SK-N-SH treated with all-trans-retinoic acid at 6 μM for 48 hours (cell line): ENCODE measurements at regions not wholly inside any gene's neighbourhood (a gene's known extent, or its start where the extent isn't known, plus 50 kb on each side); places are given as distances from the start of the nearest gene placed in this dataset.

Source experiments
- ARNTL ChIP-seq: fragments of 450-650 bp; formaldehyde crosslinking; IDR thresholded peaks from 2 replicates; pipeline ENCODE4 v1.5.0; 2020; ENCODE audit warnings: low read depth, mild to moderate bottlenecking, moderate library complexity, borderline replicate concordance
- CSDC2 ChIP-seq: fragments of 250-450 bp; sonication (Bioruptor Pico); IDR thresholded peaks from 2 replicates; pipeline ENCODE4 v1.5.0; 2020; ENCODE audit warnings: mild to moderate bottlenecking, moderate library complexity
- ESRRG ChIP-seq: fragments of 250-450 bp; sonication (Bioruptor Pico); IDR thresholded peaks from 2 replicates; pipeline ENCODE4 v1.6.1; 2021; ENCODE audit warnings: mild to moderate bottlenecking
- SNAI2 ChIP-seq: fragments of 250-450 bp; sonication (Bioruptor Pico); IDR thresholded peaks from 2 replicates; pipeline ENCODE4 v1.5.0; 2020; ENCODE audit warnings: mild to moderate bottlenecking, moderate library complexity
- TOX ChIP-seq: fragments of 250-450 bp; sonication (Bioruptor Pico); IDR thresholded peaks from 2 replicates; pipeline ENCODE4 v1.8.0; 2021; ENCODE audit warnings: mild to moderate bottlenecking, moderate library complexity, borderline replicate concordance
- TSHZ2 ChIP-seq: fragments of 250-450 bp; sonication (Bioruptor Pico); IDR thresholded peaks from 2 replicates; pipeline ENCODE4 v1.5.0; 2020; ENCODE audit warnings: mild to moderate bottlenecking, moderate library complexity
- ZNF70 ChIP-seq: fragments of 450-650 bp; formaldehyde crosslinking; IDR thresholded peaks from 2 replicates; pipeline ENCODE4 v1.5.0; 2020; ENCODE audit warnings: mild to moderate bottlenecking, moderate library complexity
- TF ChIP-seq, protein P1 (sequence below): fragments of 250-450 bp; sonication (Bioruptor Pico); IDR thresholded peaks from 2 replicates; pipeline ENCODE4 v1.8.0; 2020; ENCODE audit warnings: mild to moderate bottlenecking, moderate library complexity, borderline replicate concordance
- TF ChIP-seq, protein P2 (sequence below): fragments of 250-450 bp; sonication (Bioruptor Pico); IDR thresholded peaks from 2 replicates; pipeline ENCODE4 v1.5.1; 2021; ENCODE audit warnings: mild to moderate bottlenecking, moderate library complexity

- TF ChIP-seq SNAI2 (no peak), ESRRG (CRISPR knock-in tag) (no peak), ARNTL (CRISPR knock-in tag) (no peak), TOX (CRISPR knock-in tag) (no peak), TSHZ2 (CRISPR knock-in tag) (no peak), CSDC2 (CRISPR knock-in tag) (no peak), ZNF70 (no peak)
- TF ChIP-seq, protein P1, sequence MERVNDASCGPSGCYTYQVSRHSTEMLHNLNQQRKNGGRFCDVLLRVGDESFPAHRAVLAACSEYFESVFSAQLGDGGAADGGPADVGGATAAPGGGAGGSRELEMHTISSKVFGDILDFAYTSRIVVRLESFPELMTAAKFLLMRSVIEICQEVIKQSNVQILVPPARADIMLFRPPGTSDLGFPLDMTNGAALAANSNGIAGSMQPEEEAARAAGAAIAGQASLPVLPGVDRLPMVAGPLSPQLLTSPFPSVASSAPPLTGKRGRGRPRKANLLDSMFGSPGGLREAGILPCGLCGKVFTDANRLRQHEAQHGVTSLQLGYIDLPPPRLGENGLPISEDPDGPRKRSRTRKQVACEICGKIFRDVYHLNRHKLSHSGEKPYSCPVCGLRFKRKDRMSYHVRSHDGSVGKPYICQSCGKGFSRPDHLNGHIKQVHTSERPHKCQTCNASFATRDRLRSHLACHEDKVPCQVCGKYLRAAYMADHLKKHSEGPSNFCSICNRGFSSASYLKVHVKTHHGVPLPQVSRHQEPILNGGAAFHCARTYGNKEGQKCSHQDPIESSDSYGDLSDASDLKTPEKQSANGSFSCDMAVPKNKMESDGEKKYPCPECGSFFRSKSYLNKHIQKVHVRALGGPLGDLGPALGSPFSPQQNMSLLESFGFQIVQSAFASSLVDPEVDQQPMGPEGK (CRISPR knock-in tag), result no peak
- TF ChIP-seq, protein P2, sequence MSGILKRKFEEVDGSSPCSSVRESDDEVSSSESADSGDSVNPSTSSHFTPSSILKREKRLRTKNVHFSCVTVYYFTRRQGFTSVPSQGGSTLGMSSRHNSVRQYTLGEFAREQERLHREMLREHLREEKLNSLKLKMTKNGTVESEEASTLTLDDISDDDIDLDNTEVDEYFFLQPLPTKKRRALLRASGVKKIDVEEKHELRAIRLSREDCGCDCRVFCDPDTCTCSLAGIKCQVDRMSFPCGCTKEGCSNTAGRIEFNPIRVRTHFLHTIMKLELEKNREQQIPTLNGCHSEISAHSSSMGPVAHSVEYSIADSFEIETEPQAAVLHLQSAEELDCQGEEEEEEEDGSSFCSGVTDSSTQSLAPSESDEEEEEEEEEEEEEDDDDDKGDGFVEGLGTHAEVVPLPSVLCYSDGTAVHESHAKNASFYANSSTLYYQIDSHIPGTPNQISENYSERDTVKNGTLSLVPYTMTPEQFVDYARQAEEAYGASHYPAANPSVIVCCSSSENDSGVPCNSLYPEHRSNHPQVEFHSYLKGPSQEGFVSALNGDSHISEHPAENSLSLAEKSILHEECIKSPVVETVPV (CRISPR knock-in tag), result no peak
Measured at GRCh38 chr12:53866727-53867126, 71.9 kb upstream of the HOXC13 start.
